Stomach smooth muscle (tissue), 2 donors: ENCODE measurements at regions not wholly inside any gene's neighbourhood (a gene's known extent, or its start where the extent isn't known, plus 50 kb on each side); places are given as distances from the start of the nearest gene placed in this dataset.

Experiments used
- H3K27ac ChIP-seq: one replicate; pipeline ENCODE4 v1.7.0; 2013; ENCODE audit warnings: mild to moderate bottlenecking, low read length, inconsistent platforms
- H3K27me3 ChIP-seq, 2 donors: one replicate each; pipeline ENCODE4 v1.7.0; 2013; ENCODE audit warnings: low read length in 2 of 2; ENCODE audit not compliant: insufficient read depth in 2 of 2, control insufficient read depth in 1 of 2
- H3K36me3 ChIP-seq, 2 donors: one replicate each; pipeline ENCODE4 v1.7.0; 2013; ENCODE audit warnings: low read length in 2 of 2; ENCODE audit not compliant: control insufficient read depth in 2 of 2, insufficient read depth in 2 of 2
- H3K4me1 ChIP-seq: one replicate; pipeline ENCODE4 v1.7.0; 2013; ENCODE audit warnings: low read length; ENCODE audit not compliant: control insufficient read depth, insufficient read depth
- H3K4me3 ChIP-seq, 2 donors: one replicate each; pipeline ENCODE4 v1.7.0; 2013; ENCODE audit warnings: low read length in 2 of 2
- H3K9ac ChIP-seq, 2 donors: one replicate each; pipeline ENCODE4 v1.7.0; 2013; ENCODE audit warnings: low read length in 2 of 2, mild to moderate bottlenecking in 1 of 2
- H3K9me3 ChIP-seq, 2 donors: one replicate each; pipeline ENCODE4 v1.7.0; 2013; ENCODE audit warnings: low read length in 2 of 2; ENCODE audit not compliant: control insufficient read depth in 2 of 2
- donor health status: healthy.
- donor health status: Pancreatic carcinoma.

DNA sequence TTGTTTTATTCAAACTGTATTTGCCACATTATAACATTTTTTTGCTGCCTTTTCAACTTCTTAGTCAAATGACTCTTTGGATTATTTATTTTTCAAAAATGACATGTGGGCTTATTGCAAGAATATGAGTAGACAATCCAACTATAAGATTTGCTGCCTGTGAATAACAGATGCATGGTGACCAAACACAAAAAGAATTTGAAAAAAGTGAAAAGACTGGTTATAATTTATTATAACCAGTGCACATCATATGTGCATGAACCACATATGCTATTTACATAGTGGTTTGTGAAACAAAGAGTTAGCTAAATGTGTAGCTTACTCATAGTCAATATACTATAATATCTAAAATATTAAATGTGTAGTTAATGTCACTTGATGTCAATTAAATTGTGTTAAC lies 2086.8 kb downstream of the ARAP2 start:
- Histone ChIP-seq H3K4me3 (no peak overlapping the region), H3K27ac (no peak overlapping the region)

GRCh38 chr4:34158878-34159277 lies 2085.4 kb downstream of the ARAP2 start:
- Histone ChIP-seq H3K9ac (no peak overlapping the region), H3K4me3 (no peak overlapping the region), H3K4me1 (no peaks in the 10 kb centered on the region), H3K9me3 (no peaks in the 10 kb centered on the region), H3K27ac (no peak overlapping the region), H3K36me3 (no peaks in the 10 kb centered on the region), H3K27me3 (no peaks in the 10 kb centered on the region)

More for the DNA sequence above, 2086.8 kb downstream of the ARAP2 start:
- no peaks in the 10 kb centered on the region for H3K4me1 ChIP-seq
- no peaks in the 10 kb centered on the region for H3K27me3 ChIP-seq
- H3K9ac ChIP-seq, result no peak overlapping the region
- H3K9me3 ChIP-seq, result no peaks in the 10 kb centered on the region
- no peaks in the 10 kb centered on the region for H3K36me3 ChIP-seq

GRCh38 chr4:34170946-34171345 lies 2073.4 kb downstream of the ARAP2 start:
- Histone ChIP-seq H3K36me3 (no peaks in the 10 kb centered on the region), H3K4me1 (no peaks in the 10 kb centered on the region), H3K4me3 (no peak overlapping the region), H3K9me3 (no peaks in the 10 kb centered on the region), H3K27me3 (no peaks in the 10 kb centered on the region), H3K27ac (no peak overlapping the region), H3K9ac (no peak overlapping the region)

- Histone ChIP-seq H3K27ac (no peak overlapping the region), H3K4me3 (no peak overlapping the region), H3K27me3 (no peaks in the 10 kb centered on the region), H3K36me3 (no peaks in the 10 kb centered on the region), H3K9me3 (no peaks in the 10 kb centered on the region), H3K4me1 (no peaks in the 10 kb centered on the region), H3K9ac (no peak overlapping the region)
Measured at GRCh38 chr4:34176609-34177008, 2067.7 kb downstream of the ARAP2 start.

GRCh38 chr4:34178476-34178875 lies 2065.8 kb downstream of the ARAP2 start:
- H3K4me3 ChIP-seq, result no peak overlapping the region
- H3K36me3 ChIP-seq, result no peaks in the 10 kb centered on the region
- H3K4me1 ChIP-seq, result no peaks in the 10 kb centered on the region
- no peak overlapping the region for H3K9ac ChIP-seq
- no peaks in the 10 kb centered on the region for H3K27me3 ChIP-seq
- H3K9me3 ChIP-seq, result no peaks in the 10 kb centered on the region
- no peak overlapping the region for H3K27ac ChIP-seq

GRCh38 chr4:34181311-34181841 lies 2062.9 kb downstream of the ARAP2 start:
- no peaks in the 10 kb centered on the region for H3K36me3 ChIP-seq
- no peak overlapping the region for H3K4me3 ChIP-seq
- no peak overlapping the region for H3K27ac ChIP-seq
- no peaks in the 10 kb centered on the region for H3K4me1 ChIP-seq
- no peaks in the 10 kb centered on the region for H3K27me3 ChIP-seq
- H3K9ac ChIP-seq, result no peak overlapping the region
- no peaks in the 10 kb centered on the region for H3K9me3 ChIP-seq

DNA sequence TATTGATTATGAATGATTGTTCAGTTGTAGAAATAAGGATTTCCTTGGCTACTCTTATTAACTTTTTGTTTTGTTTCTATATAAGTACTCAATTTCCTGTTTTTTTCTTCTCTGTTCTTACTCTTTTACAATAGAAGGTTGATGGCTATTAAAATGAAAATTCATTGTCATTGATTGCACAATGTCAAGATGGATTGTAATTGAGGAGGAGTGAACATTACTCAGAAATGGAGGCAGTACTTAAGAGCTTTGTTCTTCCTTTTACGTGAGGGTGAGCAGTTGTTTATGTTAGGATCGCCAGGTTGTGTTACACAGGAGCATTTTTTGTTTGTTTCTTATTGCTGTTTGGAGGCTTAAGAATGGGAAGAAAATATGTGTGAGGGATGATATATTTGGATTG lies 2062.4 kb downstream of the ARAP2 start:
- H3K9ac ChIP-seq, result no peak overlapping the region
- no peaks in the 10 kb centered on the region for H3K4me1 ChIP-seq
- H3K9me3 ChIP-seq, result no peaks in the 10 kb centered on the region
- no peak overlapping the region for H3K4me3 ChIP-seq
- no peak overlapping the region for H3K27ac ChIP-seq
- H3K27me3 ChIP-seq, result no peaks in the 10 kb centered on the region
- H3K36me3 ChIP-seq, result no peaks in the 10 kb centered on the region

DNA sequence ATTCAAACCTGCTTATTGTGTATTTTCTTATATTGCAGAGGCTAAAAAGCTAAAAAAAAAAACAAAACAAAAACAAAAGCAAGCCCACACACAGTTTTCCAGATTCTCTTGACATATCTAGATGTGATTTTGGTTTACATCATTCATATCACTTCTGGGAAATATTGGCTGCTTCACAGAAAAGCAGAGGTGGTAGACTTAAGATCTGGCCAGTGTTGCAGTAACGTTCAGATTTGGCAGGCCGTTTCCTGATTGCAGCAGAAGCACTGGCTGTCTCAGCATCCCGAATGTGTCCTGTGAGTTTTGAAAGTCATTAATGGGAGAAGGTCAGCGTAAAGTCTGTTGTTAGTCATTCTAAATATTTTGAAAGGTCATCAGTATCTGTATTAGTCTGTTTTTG lies 2062.0 kb downstream of the ARAP2 start:
- Histone ChIP-seq H3K27me3 (no peaks in the 10 kb centered on the region), H3K27ac (no peak overlapping the region), H3K4me1 (no peaks in the 10 kb centered on the region), H3K9me3 (no peaks in the 10 kb centered on the region), H3K9ac (no peak overlapping the region), H3K36me3 (no peaks in the 10 kb centered on the region), H3K4me3 (no peak overlapping the region)

DNA sequence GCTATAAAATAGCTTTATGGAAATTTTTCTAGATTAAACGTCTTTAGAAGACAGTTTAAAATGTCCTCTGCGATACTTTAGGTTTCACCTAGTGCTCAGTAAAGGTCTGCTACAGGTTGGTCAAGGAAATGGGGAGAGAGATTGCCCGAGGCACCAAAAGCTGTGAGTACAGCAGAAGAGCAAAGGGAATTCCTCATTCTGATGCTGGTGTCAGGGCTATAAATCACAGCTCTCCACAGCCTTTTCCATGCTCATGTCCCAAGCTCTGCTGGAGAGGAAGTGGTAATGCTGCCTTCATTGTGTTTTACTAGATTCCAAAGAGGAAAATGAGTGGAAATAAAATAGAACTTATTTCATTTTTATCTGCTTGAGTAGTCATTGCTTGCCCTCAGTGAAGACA lies 2060.4 kb downstream of the ARAP2 start:
- H3K4me3 ChIP-seq, result no peak overlapping the region
- H3K9me3 ChIP-seq, result no peaks in the 10 kb centered on the region
- H3K27me3 ChIP-seq, result no peaks in the 10 kb centered on the region
- H3K36me3 ChIP-seq, result no peaks in the 10 kb centered on the region
- no peak overlapping the region for H3K9ac ChIP-seq
- H3K4me1 ChIP-seq, result no peaks in the 10 kb centered on the region
- H3K27ac ChIP-seq, result no peak overlapping the region

DNA sequence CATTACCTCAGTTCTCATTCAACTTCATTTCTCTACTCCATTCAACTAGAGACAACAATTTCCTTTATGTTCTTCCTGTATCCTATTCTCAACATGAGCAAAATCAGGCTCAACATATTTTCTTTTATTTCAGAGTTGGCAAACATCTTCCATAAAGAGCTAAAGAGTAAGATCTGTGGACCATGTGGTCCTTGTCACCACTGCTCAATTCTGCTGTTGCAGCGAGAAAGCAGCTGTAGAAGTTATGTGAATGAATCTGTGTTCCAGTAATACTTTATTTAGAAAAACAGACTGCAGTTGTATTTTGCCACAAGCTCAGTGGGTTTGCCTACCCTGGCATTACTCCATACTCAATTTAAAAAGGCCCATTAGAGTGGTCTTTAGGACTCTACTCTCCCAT lies 2057.3 kb downstream of the ARAP2 start:
- Histone ChIP-seq H3K27me3 (no peaks in the 10 kb centered on the region), H3K4me1 (no peaks in the 10 kb centered on the region), H3K9ac (no peak overlapping the region), H3K27ac (no peak overlapping the region), H3K4me3 (no peak overlapping the region), H3K9me3 (no peaks in the 10 kb centered on the region), H3K36me3 (no peaks in the 10 kb centered on the region)

DNA sequence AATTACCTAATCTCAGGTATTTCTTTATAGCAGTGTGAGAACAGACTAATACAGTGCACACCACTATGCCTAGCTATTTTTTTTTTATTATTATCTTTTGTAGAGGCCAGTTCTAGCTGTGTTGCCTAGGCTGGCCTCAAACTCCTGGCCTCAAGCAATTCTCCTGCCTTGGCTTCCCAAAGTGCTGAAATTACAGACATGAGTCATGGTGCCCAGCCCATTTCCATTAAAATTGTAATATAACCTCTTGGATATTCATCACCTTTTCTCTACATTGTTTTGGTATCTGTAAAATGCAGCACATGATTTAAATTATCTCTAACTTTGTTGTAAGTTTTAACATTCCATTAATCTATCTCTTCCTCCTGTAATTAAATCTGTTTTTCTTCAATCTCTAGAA lies 2052.9 kb downstream of the ARAP2 start:
- Histone ChIP-seq H3K4me1 (no peaks in the 10 kb centered on the region), H3K27me3 (no peaks in the 10 kb centered on the region), H3K27ac (no peak overlapping the region)

More for the DNA sequence above, 2052.9 kb downstream of the ARAP2 start:
- H3K4me3 ChIP-seq, result no peak overlapping the region
- H3K9me3 ChIP-seq, result no peaks in the 10 kb centered on the region
- H3K9ac ChIP-seq, result no peak overlapping the region
- H3K36me3 ChIP-seq, result no peaks in the 10 kb centered on the region
